OCI-LY1 (cell line): ENCODE measurements at regions not wholly inside any gene's neighbourhood (a gene's known extent, or its start where the extent isn't known, plus 50 kb on each side); places are given as distances from the start of the nearest gene placed in this dataset.

Experiments used
- H2AFZ ChIP-seq: fragments of 200-600 bp; sonication (generic), shearing (Covaris generic); 2 replicates; pipeline ENCODE4 v1.6.0; 2014; ENCODE audit warnings: antibody characterized with exemption, mild to moderate bottlenecking, low read length
- H3F3A ChIP-seq: fragments of 200-600 bp; sonication (generic), shearing (Covaris generic); 2 replicates; pipeline ENCODE4 v1.6.0; 2014; ENCODE audit warnings: mild to moderate bottlenecking, antibody characterized with exemption, low read length, moderate library complexity; ENCODE audit not compliant: insufficient read depth
- H3K27ac ChIP-seq: fragments of 200-600 bp; sonication (generic); 2 replicates; pipeline ENCODE4 v1.5.1; 2014; ENCODE audit warnings: low read length, mixed run types, mild to moderate bottlenecking, low read depth; ENCODE audit not compliant: poor library complexity, severe bottlenecking
- H3K27me3 ChIP-seq: fragments of 200-600 bp; sonication (generic); 2 replicates; pipeline ENCODE4 v1.6.0; 2014; ENCODE audit warnings: antibody characterized with exemption, mild to moderate bottlenecking, low read length, moderate library complexity; ENCODE audit not compliant: insufficient read depth
- H3K36me3 ChIP-seq: fragments of 200-600 bp; sonication (generic); 2 replicates; pipeline ENCODE4 v1.6.1; 2014; ENCODE audit warnings: mild to moderate bottlenecking, antibody characterized with exemption, low read length, moderate library complexity, mixed read lengths; ENCODE audit not compliant: insufficient read depth
- H3K4me1 ChIP-seq: fragments of 200-600 bp; sonication (generic); 2 replicates; pipeline ENCODE4 v1.5.1; 2014; ENCODE audit warnings: mild to moderate bottlenecking, low read length, moderate library complexity; ENCODE audit not compliant: insufficient read depth, severe bottlenecking
- H3K4me2 ChIP-seq: fragments of 200-600 bp; sonication (generic), shearing (Covaris generic); 2 replicates; pipeline ENCODE4 v1.6.1; 2014; ENCODE audit warnings: low read length
- H3K4me3 ChIP-seq: fragments of 200-600 bp; sonication (generic); 2 replicates; pipeline ENCODE4 v1.5.1; 2014; ENCODE audit warnings: low read length, low read depth, mild to moderate bottlenecking, mixed read lengths; ENCODE audit not compliant: poor library complexity, severe bottlenecking
- H3K79me2 ChIP-seq: fragments of 200-600 bp; shearing (Covaris generic); 2 replicates; pipeline ENCODE4 v1.6.1; 2016; ENCODE audit warnings: mixed run types, low read length, mixed read lengths; ENCODE audit not compliant: insufficient read depth
- H3K9ac ChIP-seq: fragments of 200-600 bp; sonication (generic), shearing (Covaris generic); 2 replicates; pipeline ENCODE4 v1.6.1; 2014; ENCODE audit warnings: mild to moderate bottlenecking, low read length, mixed read lengths
- H3K9me2 ChIP-seq: fragments of 200-600 bp; sonication (generic), shearing (Covaris generic); 2 replicates; pipeline ENCODE4 v1.6.1; 2014; ENCODE audit warnings: low read depth, mild to moderate bottlenecking, low read length, mixed read lengths
- H3K9me3 ChIP-seq: fragments of 200-600 bp; shearing (Covaris generic); 2 replicates; pipeline ENCODE4 v1.6.1; 2014; ENCODE audit warnings: low read length, mixed read lengths
- H4K20me1 ChIP-seq: fragments of 200-600 bp; sonication (generic), shearing (Covaris generic); 2 replicates; pipeline ENCODE4 v1.6.0; 2016; ENCODE audit warnings: mild to moderate bottlenecking, low read length; ENCODE audit not compliant: insufficient read depth
- EZH2 ChIP-seq: fragments of 200-600 bp; sonication (generic), shearing (Covaris generic); IDR thresholded peaks from 2 replicates; pipeline ENCODE4 v1.8.0; 2017; ENCODE audit warnings: borderline replicate concordance, mixed run types, mild to moderate bottlenecking, antibody characterized with exemption, low read length, moderate library complexity, mixed read lengths
- TF ChIP-seq, protein P1 (sequence below): fragments of 200-600 bp; sonication (generic), shearing (Covaris generic); IDR thresholded peaks from 2 replicates; pipeline ENCODE4 v1.5.1; 2017; ENCODE audit warnings: mild to moderate bottlenecking, antibody characterized with exemption, low read length, moderate library complexity, mixed read lengths

DNA sequence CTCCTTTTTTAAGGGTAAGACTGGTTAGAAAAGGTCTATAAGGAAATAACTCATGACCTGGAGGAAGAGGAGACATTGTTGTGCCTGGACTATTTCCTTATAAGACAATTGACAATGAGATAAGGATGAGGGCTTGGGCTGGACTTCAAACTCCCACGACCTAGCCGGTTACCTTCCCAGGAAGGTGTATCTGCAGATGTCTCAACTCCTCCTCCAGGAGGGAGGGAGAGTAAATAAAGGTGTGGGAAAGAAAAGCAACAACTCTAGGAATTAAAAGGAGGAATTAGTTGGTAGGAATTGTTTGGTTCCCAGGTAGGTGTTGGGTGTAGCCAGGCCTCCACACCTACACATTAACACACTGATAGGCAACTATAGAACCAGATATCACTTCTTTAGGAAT lies 97.8 kb upstream of the TBL1XR1 start:
- no peak overlapping the region for H2AFZ ChIP-seq
- TF ChIP-seq, protein P1, sequence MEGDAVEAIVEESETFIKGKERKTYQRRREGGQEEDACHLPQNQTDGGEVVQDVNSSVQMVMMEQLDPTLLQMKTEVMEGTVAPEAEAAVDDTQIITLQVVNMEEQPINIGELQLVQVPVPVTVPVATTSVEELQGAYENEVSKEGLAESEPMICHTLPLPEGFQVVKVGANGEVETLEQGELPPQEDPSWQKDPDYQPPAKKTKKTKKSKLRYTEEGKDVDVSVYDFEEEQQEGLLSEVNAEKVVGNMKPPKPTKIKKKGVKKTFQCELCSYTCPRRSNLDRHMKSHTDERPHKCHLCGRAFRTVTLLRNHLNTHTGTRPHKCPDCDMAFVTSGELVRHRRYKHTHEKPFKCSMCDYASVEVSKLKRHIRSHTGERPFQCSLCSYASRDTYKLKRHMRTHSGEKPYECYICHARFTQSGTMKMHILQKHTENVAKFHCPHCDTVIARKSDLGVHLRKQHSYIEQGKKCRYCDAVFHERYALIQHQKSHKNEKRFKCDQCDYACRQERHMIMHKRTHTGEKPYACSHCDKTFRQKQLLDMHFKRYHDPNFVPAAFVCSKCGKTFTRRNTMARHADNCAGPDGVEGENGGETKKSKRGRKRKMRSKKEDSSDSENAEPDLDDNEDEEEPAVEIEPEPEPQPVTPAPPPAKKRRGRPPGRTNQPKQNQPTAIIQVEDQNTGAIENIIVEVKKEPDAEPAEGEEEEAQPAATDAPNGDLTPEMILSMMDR, result no peak

DNA sequence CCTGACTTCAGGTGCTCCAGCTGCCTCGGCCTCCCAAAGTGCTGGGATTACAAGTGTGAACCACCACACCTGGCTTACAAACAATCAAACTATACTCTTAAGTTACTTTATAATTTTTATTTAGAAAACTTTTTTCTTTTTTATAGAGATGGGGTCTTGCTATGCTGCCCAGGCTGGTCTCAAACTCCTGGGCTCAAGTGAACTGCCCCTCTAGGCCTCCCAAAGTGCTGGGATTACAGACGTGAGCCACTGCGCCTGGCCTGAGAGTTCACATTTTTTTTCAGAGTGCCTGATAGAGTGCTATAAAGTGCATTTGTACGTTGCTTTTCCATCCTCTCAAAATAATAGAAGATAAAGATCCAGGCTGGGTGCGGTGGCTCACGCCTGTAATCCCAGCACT lies 102.0 kb upstream of the TBL1XR1 start:
- no peaks in the 10 kb centered on the region for H3K9me2 ChIP-seq
- no peak overlapping the region for H3K27ac ChIP-seq
- H3K4me2 ChIP-seq, result no peak overlapping the region
- H3K9ac ChIP-seq, result no peak overlapping the region
- H3K79me2 ChIP-seq, result no peaks in the 10 kb centered on the region
- H2AFZ ChIP-seq, result no peak overlapping the region
- H3F3A ChIP-seq, result no peaks in the 10 kb centered on the region
- H3K36me3 ChIP-seq, result no peaks in the 10 kb centered on the region
- H3K4me3 ChIP-seq, result no peak overlapping the region
- H3K4me1 ChIP-seq, result peaks cover 20% of the 10 kb centered on the region
- H4K20me1 ChIP-seq, result no peaks in the 10 kb centered on the region
- no peaks in the 10 kb centered on the region for H3K9me3 ChIP-seq
- TF ChIP-seq EZH2, result no peak
- TF ChIP-seq, protein P1, result no peak
- no peaks in the 10 kb centered on the region for H3K27me3 ChIP-seq

More for the DNA sequence above, 97.8 kb upstream of the TBL1XR1 start:
- Histone ChIP-seq H3K9me3 (no peaks in the 10 kb centered on the region), H3K4me1 (peaks cover 11% of the 10 kb centered on the region), H3K36me3 (no peaks in the 10 kb centered on the region), H3K4me2 (no peak overlapping the region), H3K9me2 (no peaks in the 10 kb centered on the region), H3K27ac (no peak overlapping the region), H3K27me3 (no peaks in the 10 kb centered on the region), H3K79me2 (no peaks in the 10 kb centered on the region), H3K4me3 (no peak overlapping the region), H4K20me1 (no peaks in the 10 kb centered on the region), H3K9ac (no peak overlapping the region), H3F3A (no peaks in the 10 kb centered on the region)

- H3K9ac ChIP-seq, result peak overlapping the region; percentile 0; the same call in 1 of the 2 replicates
- peak overlapping the region; percentile 15 for H3K4me3 ChIP-seq
- peaks cover 22% of the 10 kb centered on the region for H3K4me1 ChIP-seq
- no peaks in the 10 kb centered on the region for H3K36me3 ChIP-seq
- H3K9me3 ChIP-seq, result no peaks in the 10 kb centered on the region
- no peaks in the 10 kb centered on the region for H3K9me2 ChIP-seq
- no peak for TF ChIP-seq EZH2
- TF ChIP-seq, protein P1, result no peak
- no peaks in the 10 kb centered on the region for H4K20me1 ChIP-seq
- peak overlapping the region; percentile 18; the same call in 1 of the 2 replicates for H2AFZ ChIP-seq
- peak overlapping the region; percentile 61 for H3K27ac ChIP-seq
- H3F3A ChIP-seq, result no peaks in the 10 kb centered on the region
- no peaks in the 10 kb centered on the region for H3K27me3 ChIP-seq
- H3K79me2 ChIP-seq, result no peaks in the 10 kb centered on the region
- peak overlapping the region; percentile 47 for H3K4me2 ChIP-seq
Observed at GRCh38 chr3:177300039-177300833, 103.0 kb upstream of the TBL1XR1 start.
